HG03103 (cell line): ENCODE measurements at regions not wholly inside any gene's neighbourhood (a gene's known extent, or its start where the extent isn't known, plus 50 kb on each side); places are given as distances from the start of the nearest gene placed in this dataset.
"Not testable (repeated sequence)": the region's sequence is repeated elsewhere in the genome, so short reads cannot be mapped to it uniquely, and the experiment has no call there.

ENCODE experiments used
- ATAC-seq: cut with Tn5 transposase; IDR thresholded peaks from one replicate; pipeline ENCODE4 v1.9.1; 2021; ENCODE audit warnings: low read depth; ENCODE audit not compliant: unreplicated experiment

DNA sequence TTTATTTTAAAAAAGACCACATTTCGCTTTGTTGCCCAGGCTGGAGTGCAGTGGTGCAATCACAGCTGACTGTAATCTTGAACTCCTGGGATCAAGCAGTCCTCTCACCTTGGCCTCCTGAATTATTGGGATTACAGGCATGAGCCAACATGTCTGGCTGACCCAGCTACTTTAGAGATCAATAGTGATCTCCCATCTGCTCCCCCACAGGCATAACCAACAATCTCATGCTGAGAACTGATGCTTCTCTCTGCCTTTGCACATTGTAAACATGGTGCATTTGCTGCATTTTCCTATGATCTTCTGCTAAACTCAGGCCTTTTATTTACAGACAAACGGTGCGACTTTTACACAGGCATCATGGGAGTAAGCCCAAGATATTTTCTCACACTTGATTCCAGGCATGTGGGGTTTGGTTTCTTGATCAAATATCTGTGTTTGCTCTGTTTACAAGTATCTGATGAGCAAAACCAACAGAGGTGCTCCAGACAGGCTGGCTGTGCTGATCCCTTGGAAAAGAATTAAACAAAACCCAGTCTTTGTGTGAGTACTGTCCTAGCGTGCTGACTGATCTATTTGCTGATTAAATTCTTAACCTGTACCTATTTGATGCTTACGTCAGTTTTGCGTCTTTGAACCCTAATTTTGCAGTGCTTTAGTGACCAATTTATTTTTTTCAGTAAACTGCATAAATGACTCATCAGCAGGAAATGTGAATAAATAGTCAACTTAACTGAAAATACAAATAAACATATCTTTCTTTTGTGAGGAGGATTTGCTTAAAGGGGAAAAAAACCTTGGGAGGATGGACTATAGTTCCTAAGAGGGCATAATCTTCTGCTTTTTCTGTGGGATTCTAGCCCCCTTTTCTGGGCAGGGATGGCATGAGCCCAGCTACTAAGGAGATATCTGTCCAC, 191.7 kb upstream of the NR3C1 start:
- ATAC-seq = no peak

GRCh38 chr5:143593723-143594122, 190.2 kb upstream of the NR3C1 start:
- ATAC-seq = no peak

GRCh38 chr5:143592648-143593047, 189.2 kb upstream of the NR3C1 start:
- ATAC-seq = peak; percentile 67

DNA sequence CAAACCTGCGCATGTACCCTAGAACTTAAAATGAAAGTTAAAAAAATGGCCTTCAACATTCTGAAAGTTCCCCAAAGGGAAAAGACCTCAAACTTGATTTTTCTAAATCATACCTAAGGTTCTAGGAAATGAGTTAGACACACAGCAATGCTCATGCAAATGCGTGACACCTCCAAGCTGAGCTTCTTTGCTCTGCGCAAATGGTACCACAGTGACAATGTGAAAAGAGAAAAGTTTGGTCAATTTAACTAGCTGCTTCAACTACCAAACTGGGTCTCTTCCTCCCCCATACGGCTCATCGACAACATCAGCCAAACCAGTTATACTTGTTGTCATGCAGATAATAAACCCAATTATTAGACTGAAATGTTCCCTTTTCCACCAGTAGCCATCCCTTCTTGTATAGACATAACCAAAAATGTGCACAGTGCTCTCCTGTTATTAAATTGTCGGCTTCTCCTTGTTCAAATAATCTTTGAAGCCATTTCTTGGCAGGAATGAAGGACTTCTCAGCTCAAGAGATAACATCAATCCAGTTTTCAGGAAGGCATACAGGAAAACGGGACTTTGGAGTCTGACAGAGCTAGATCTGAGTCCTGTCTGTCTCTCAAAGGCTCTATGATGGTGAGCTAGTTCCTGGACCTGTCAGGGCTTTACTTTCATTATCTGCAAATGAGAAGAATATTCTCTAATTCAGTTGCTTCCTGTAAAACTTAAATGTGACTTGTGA, 185.6 kb upstream of the NR3C1 start:
- ATAC-seq = no peak

GRCh38 chr5:143588121-143588520, 184.6 kb upstream of the NR3C1 start:
- ATAC-seq = not testable (repeated sequence)

DNA sequence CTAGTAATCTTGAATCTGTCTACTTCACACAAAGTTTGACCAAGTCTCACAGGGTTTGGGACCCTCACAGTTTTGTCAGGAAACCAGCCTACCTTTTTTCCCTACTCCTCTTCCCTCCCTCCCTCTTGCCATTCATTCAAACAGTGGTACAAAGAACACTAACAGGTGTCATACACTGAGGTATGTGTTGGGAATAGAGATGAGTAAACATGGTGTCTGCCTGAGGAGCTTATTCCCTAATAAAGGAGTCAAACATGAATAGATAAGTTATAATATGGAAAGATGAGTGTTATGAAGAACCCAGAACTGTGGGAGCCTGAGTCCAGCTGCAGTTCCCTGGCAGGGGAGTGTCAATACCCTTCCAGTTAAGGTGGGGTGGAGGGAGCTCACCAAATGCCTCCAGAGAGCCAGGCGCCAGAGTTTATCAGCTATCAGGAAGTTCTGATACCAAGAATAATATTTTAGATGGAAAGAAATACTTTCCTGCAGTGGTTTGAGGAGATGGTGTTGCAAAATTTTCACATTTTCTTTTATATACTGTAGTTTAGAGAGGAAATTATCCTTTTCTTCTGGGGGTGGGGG, 183.4 kb upstream of the NR3C1 start:
- ATAC-seq = no peak

DNA sequence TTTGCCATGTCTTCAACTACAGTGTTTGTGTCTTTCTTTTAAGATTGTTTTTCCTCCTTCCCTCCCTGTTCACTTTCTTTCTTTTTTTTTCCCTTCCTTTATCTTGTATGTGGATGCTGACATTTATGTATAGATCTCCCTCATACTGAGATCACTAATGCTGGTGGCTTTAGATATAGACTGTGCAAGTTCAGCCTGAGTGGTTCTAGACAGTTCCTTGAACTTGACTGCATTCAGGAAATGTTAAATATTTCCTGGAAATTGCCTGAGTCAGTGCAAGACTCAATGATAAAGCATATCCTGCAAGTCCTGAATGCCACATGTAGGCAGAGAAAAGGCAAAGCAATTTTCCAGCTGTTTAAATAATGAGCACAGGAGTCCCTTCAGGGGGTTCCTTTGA, 182.5 kb upstream of the NR3C1 start:
- ATAC-seq = no peak

DNA sequence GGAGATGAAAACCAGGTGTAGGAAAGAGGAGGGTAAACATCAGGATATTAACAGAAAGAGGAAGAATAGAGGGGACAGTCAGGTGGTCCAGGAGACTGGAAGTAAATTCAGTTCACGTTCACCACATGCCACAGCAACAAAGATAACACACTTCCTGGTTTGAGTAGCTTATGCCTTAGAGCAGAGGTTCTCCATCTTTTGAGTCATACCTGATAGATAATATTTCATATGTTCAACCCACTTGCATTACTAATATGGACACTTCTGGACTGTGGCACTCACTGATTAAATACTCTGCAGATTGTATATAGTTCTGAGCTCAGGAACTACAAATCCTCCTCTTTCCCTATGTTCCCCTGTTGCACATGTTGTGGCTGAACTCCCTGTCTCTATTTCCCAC, 179.9 kb upstream of the NR3C1 start:
- no peak for ATAC-seq

GRCh38 chr5:143582869-143583268, 179.4 kb upstream of the NR3C1 start:
- ATAC-seq = no peak

DNA sequence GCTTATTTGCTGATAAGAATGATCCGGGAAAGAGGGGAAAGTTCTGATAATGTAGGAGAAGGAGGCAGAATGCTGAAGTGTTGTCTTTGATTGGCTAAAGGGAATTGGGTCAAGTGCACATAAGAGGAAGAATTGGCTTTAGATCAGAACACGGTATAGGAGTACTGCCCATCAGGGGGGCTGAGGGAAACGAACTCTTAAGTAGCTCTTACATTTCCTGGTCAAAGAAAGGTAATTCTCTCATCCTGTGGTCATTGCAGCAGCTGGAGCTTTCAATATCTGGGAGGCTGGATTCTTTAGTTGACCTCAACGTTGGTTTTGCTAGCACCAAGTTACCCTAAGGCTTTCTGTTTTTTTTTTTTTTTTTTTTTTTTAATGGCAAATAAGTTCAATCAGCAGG, 178.7 kb upstream of the NR3C1 start:
- ATAC-seq = no peak

- ATAC-seq = no peak
Observed at GRCh38 chr5:143581649-143582048, 178.2 kb upstream of the NR3C1 start.

DNA sequence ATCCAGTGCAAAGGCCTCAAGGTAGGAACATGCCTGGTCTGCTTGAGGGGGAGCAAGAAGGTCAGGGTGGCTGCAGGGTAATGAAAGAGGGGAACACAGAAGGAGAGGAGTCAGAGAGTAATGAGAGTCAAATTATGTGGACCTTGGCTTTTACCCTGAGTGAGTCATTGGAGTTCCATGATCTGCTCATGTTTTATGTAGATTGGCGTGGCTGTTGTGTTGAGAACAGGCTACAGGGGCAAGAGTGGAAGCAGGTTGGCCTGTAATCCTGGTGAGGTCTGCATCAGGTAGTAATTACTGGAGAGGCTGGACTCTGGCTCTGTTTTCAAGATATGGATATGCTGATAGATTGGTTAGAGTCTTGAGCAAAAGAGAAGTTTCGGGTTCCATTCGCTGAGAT, 177.7 kb upstream of the NR3C1 start:
- no peak for ATAC-seq

DNA sequence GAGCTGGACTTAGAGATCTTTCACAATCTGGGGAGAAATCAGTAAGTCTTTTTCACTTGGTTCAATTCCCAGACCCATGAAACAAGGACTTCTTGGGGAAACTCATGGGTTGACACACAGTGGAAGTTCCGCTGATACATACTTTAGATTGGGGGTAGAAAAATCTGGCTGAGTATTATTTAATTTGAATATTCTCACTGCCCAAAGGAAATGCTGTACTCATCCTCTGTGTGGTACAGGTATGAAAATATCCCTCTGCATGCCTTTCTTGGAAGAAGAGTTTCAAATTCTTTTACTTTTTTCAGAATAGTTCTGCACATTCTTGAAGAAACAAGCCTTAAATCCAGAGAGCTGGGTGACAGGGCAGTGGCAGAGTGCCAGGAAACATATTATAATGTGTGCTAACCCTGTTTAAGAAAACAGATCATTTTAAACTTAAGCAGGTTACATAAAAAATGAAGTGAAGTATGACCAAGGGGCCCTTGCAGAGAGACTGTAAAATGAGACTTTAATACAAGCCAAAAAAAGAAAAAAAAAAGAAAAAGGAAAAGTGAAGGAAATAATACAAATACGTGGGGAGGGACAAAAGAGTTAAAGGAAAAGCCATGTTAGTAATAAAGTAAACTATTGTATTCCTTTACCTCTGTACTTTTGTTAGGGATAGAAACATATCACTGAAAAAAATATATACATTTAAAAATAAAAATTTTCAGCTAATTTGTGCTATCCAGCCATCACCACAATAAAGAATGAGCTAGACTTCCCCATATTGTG, 173.4 kb upstream of the NR3C1 start:
- ATAC-seq = no peak

DNA sequence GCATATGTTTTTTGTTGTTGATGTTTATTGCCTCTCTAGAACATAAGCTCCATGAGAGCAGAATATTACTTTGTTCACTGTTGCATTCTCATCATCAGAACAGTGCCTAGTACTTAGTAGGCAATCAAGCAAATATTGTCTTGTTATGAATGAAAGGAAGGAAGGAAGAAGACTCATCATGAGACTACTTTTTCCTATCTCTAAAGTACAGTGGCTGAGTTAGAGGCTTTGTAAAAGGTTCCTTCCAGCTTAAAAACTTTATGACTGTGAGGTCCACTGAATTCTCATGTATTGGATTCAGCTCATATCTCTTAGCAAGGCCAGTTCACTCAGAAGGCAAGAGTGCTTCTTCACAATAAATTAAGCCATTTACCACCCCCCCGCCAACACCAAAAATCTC, 171.8 kb upstream of the NR3C1 start:
- no peak for ATAC-seq

DNA sequence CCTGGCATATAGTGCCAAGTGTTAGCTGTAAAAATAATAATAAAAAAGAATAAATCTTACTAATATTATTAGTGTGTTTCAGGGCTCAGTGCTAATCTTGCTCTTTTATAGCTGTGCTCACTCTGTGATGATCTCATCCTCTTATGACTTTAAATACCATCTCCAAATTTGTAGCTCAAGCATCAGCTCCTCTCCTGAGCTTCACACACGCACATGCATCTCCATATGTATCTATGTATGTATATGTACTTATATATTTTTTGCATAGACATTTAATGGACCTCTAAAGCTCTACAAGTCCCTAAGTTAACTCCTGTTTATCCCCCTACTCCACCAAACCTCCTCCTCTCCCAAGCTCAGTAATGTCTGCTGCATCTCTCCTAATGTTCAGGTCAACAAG, 170.8 kb upstream of the NR3C1 start:
- ATAC-seq = no peak

DNA sequence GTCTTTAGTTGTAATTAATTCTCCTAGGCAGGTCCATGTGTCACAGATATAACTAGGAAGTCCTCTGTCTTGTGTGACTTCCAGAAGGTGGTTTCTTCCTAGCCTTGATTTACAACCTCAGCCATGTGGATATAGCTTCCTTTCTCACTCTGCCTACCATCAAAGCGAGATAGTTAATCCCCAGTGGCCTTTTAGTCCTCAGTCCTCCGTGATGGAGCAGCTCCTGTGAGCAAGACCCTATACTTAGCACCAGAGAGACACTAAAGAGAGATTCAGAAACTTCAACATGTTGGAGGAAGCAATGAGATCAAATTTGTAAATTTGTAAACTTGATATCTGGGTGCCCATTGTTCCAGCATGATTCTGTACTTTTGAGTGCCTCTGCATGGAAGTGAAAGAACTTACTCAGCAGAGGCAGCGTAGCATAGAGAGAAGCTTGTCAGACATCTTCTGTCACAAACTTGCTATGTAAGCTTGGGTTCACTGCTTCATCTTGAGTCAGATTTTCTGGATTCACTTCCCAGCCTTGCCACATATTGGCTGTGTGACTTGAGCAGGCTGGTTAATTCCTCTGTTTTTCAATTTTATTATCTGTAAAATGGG, 170.2 kb upstream of the NR3C1 start:
- ATAC-seq = no peak

GRCh38 chr5:143572671-143573070, 169.2 kb upstream of the NR3C1 start:
- no peak for ATAC-seq

DNA sequence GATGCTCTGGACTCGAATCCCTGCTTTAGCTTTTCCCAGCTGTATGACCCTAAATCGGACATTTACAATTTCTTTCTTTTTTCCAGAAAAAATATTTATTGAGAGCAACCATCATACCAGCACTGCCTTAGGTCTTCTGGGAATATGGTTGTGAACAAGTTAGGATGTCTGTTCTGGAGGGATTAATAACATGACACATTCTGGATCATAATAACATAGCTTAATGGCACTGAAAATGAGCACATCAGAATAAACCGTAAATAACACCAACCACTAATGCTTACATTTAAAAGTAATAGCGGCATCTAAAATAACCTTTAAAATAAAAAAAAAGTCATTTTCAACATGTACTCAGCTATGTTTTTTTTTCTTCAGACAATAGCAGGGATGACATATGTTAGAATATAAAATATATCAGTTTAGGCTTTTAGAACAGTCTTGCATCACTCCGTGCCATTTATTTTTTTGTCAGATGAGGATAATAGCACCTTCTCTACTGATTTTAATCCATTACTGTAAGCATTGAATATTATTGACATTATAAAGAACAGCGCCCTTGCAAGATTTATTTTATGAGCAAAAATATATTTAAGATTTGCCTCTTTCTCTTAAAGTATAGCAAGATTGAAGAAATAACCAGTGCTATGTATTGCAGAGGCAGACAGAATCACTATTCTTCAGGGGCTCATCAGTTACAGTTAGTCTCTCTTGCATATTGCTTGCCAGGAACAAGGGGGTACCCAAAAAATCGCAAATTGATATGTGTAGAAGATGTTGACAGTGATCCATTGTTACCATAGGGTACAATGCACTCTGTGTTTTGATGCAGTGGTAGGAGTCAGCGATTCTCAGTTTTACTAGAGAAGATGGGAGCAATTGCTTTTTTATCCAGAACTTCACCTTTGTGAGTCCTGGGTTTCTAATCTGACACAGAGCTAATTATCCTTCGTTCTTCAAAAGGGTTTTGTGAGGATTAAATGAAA, 168.4 kb upstream of the NR3C1 start:
- ATAC-seq = no peak

- ATAC-seq = no peak
Observed at GRCh38 chr5:143570989-143571388, 167.5 kb upstream of the NR3C1 start.
